ENCODE measurements at regions not wholly inside any gene's neighbourhood (a gene's known extent, or its start where the extent isn't known, plus 50 kb on each side); places are given as distances from the start of the nearest gene placed in this dataset.

- TF ChIP-seq RAD21 (IDR thresholded peaks at IDR 0.05; ENCODE audit: low read depth) (no peak), EP300 (IDR thresholded peaks at IDR 0.05; ENCODE audit: borderline replicate concordance) (no peak), TEAD4 (IDR thresholded peaks at IDR 0.05) (no peak), REST (IDR thresholded peaks at IDR 0.05; ENCODE audit: low read depth) (no peak), CEBPB (IDR thresholded peaks at IDR 0.05) (no peak), ZBTB7A (IDR thresholded peaks at IDR 0.05; ENCODE audit: low read depth) (no peak)
Observed at GRCh38 chr2:193783681-193784080, 1588.9 kb upstream of the TMEFF2 start.
